NCI-H2196 (cell line): ENCODE measurements at regions not wholly inside any gene's neighbourhood (a gene's known extent, or its start where the extent isn't known, plus 50 kb on each side); places are given as distances from the start of the nearest gene placed in this dataset.

Experiments
- DNase-seq: peaks from one replicate; lab custom pipeline; 2025; ENCODE audit not compliant: unreplicated experiment; lab: John Stamatoyannopoulos, UW

DNA sequence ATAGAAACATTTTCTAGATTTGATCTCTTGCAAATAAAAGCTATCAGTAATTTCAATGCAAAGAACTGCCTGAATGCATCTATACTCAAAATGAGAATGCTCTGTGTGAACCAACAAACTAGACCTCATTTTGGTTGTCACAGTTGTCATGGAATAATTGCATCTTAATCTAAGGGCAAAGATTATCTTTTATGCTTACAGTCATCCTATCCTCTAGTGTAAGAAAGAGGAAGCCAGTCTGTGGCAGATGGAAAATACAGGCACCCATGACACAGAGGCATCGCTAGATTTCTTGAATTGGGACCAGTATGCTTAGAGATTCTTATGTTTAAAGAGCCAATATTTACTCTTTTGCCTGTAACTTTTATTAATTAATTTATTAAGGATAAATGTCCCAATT, 95.0 kb downstream of the MACIR start:
- DNase-seq: no peak

DNA sequence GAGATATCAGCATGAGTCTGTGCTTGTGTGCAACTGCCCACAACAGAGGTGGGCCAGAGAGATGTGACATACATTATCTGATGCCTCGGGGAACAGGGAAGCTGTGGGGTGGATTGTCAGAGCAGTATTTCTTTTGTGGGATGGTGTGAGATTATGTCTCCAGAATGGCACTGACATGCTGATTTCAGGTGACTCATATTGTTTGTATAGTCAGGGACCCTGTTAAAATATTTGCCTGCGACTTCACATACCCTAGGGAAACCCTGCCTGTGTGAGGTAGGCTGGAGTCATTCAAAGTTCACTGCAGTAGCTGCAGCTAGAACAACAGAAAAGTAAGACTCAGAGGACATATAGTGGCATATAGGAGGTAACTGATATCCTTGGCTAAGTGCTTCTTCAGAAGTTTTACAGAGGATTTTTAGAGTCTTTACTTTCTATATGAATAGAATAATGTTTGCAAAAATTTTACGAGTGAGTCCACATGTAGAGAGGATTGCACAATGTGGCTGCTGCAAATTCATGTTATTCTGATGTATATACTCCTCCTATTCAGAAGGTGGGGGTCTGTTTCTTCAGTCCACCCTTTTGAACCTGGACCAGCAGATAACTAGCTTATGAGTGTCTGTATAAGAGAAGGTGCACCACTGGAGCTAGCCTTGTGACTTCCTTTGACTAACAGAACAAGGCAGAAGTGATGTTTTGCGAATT, 89.3 kb downstream of the MACIR start:
- DNase-seq: no peak

DNA sequence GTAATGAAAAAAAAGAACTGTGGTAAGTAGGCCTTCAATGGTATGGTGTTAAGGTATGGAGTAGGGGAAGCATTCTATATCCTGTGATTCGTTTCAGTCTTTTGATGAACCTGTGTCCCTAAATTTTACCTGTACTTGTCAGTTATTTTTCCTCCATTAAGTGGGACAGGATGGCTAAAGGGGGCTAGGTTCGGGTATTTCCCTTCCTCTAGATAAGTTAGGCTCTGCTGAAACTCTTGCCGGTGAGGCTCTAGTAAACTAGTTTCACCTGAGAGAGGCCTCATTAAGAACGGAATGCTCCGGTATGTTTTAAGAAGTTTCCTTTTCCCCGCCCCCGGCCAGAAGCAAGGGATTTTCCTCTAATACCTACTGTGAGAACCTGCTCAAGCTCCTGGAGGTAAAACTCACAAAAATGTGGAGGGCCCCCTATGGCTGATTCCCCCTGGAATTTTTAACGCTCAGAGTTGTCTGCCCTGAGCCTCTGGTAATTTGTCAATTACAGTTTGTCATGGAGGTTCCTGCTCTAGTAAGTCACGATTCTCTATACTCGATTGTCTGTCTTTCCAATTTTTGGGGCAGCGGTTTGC, 87.7 kb downstream of the MACIR start:
- DNase-seq: no peak

DNA sequence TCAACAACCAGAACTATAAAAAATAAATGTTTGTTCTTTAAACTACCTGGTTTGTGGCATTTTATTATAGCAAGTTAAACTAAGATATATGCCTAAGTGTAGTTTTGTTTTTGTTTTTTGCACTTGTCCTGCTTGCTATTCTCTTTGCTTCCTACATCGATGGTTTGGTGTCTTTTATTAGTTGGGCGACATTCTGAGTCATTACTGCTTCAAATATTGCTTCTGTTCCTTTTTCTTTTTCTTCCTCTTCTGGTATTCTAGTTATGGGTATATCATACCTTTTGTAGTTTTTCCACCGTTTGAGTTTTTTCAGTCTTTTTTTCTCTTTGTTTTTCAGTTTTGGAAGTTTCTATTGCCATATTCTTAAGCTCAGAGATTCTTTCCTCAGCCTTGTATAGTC, 86.9 kb downstream of the MACIR start:
- no peak for DNase-seq

DNA sequence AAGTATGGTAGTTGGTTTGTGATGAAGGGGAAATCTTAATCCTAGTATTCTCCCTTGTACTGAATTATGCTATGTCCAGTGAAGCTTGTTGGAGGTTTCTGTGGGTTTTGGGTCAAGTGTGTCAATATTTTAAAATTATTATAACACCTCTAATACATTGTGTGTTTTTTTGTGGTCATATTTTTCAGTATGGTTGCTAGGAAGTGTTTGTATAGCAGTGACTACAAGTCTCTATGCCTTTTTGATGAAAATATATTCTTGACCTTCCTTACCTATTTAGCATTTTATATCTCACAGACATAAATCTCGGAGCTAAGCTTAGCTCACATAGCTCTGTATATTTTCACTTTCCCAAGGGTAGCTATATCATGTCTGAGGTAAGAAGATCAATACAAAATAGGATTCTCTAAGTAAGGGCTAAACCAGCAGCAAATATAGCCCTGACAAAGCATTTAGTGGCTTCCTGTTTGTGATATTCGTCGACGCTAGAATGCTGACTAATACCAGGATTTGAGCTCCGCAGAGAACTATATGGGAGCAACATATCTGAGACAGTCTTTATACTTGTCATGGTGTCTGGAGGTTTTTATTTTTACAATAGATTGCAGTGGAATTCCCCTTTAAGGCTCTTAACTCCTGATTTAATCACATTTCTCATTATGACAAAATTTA, 82.3 kb downstream of the MACIR start:
- DNase-seq: no peak

DNA sequence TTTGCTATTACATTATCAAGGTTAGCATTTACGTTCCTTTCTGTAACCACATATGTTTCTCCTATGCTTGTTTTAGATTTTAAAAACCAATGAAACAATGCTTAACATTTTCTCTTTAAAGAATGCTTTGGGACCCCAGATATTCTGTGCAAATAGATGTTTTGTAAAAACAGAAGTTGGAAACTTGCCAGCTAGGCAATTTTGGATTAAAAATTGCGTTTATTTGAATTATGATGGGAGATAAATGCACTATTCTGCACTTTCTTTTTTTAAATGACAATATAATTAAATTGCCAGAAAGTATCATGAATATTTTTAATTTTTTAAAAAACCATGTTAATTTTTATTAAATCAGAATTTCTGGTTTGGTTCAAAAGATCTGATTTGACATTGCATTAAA, 81.6 kb downstream of the MACIR start:
- DNase-seq: no peak

DNA sequence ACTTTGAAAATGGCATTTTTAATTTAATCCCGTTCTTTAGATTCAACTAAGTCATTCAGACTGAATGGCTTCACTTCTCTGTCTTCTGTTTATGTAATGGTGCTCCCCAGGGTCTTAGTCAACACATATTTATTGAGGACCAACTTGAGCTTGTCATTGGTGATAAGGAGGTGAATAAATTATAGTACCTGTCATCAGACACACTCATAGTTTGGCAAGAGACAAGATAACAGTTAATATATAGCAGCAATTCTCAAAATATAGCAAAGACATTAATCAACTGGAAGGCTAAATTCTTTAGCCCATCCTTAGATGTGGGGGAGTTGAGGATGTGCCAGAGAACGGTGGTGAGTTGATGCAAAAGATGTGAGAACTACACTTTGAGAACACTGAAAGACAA, 78.4 kb downstream of the MACIR start:
- no peak for DNase-seq

DNA sequence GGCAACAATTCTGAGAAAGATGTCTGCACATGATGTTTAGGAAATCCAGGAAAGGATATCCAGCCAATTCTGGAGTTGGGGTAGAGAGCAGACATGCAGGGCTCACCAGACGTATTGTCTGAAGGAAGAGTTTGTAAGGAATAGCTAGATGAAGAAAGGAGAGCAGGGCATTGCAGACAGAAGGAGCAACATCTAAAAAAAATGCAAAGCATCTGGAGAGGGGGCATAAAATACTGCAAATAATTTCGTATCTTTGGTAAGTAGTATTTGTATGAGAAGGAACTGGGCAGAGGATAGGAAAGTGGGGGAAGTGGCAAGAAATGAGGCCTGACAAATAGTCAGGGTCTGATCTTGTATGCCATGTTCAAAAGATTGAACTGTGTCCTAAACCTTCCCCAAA, 74.8 kb downstream of the MACIR start:
- DNase-seq: no peak

DNA sequence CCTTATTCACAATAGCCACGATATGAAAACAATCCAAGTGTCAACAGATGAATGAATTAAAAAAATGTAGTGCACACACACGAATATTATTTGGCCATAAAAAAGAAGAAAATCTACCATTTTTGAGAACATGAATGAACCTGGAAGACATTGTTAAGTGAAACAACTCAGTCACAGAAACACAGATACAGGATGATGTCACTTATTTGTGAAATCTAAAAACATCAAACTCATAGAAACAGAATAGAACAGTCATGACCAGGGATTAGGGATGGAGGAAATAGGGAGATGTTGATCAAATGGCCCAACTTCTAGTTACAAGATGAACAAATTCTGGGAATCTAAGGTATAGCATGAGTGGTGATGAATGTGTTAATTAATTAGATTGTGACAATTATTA, 72.3 kb downstream of the MACIR start:
- no peak for DNase-seq
